HCT116 (cell line): ENCODE measurements at regions not wholly inside any gene's neighbourhood (a gene's known extent, or its start where the extent isn't known, plus 50 kb on each side); places are given as distances from the start of the nearest gene placed in this dataset.

Experiments used
- ATAC-seq: fragments of 200-7000 bp; cut with Tn5 transposase; 2 replicates; pipeline ENCODE4 v1.9.1; 2020; ENCODE audit warnings: mild to moderate bottlenecking, moderate library complexity
- BruUV-seq: library from RNA; stranded (reverse); fragments of 400-500 nt; replicated peaks from 2 replicates; lab custom pipeline; 2021; lab: Mats Ljungman, UMichigan
- CTCF ChIA-PET: fragments of 300-600 bp; sonication (Branson Sonifier 250); formaldehyde crosslinking; loops from one replicate; lab custom pipeline; 2021; ENCODE audit warnings: antibody characterized with exemption; lab: Charles Lee
- POLR2A ChIA-PET: fragments of 300-600, 350-600 bp; sonication (Branson Sonifier 250); formaldehyde crosslinking; loops from one replicate; lab custom pipeline; 2021; ENCODE audit warnings: antibody characterized with exemption; lab: Charles Lee
- RAD21 ChIA-PET, 2 experiments: fragments of 300-600 bp; sonication (Branson Sonifier 250); formaldehyde crosslinking; loops; one replicate each; lab custom pipeline; 2023; ENCODE audit warnings: low total read pairs in 2 of 2; ENCODE audit not compliant: uncharacterized antibody in 2 of 2, unreplicated experiment in 2 of 2, low non-redundant PET in 1 of 2; lab: Charles Lee
- DNase-seq: peaks from one replicate; pipeline ENCODE4 v3.0.0-alpha.2; 2010; ENCODE audit warnings: low read depth, low spot score
- H2AFZ ChIP-seq: fragments of 200-600 bp; shearing (Covaris generic), sonication (generic); 2 replicates; pipeline ENCODE4 v1.6.1; 2017; ENCODE audit warnings: low read depth, mixed run types, mixed read lengths, antibody characterized with exemption, low read length; ENCODE audit not compliant: poor library complexity, severe bottlenecking
- H3K27ac ChIP-seq: 2 replicates; pipeline ENCODE4 v1.5.1; 2012; ENCODE audit warnings: low read depth, low read length
- H3K27me3 ChIP-seq: fragments of 200-600 bp; sonication (generic); 2 replicates; pipeline ENCODE4 v1.6.1; 2016; ENCODE audit warnings: mixed run types, low read length, mixed read lengths; ENCODE audit not compliant: insufficient read depth
- H3K36me3 ChIP-seq, 2 experiments: fragments of 200-500 bp in 1 of 2; fragments of 200-600 bp in 1 of 2; sonication (Bioruptor generic) in 1 of 2; sonication (generic) in 1 of 2; 2 replicates each; pipeline versions ENCODE4 v1.5.1 to v1.6.1; 2014 to 2016; ENCODE audit warnings: low read length in 2 of 2, inconsistent platforms in 1 of 2, mixed read lengths in 1 of 2, mixed run types in 1 of 2; ENCODE audit not compliant: insufficient read depth in 2 of 2, control insufficient read depth in 1 of 2
- H3K4me1 ChIP-seq, 2 experiments: fragments of 200-600 bp in 1 of 2; sonication (generic) in 1 of 2; 2 replicates each; pipeline versions ENCODE4 v1.5.1 to v1.6.1; 2012 to 2017; ENCODE audit warnings: low read length in 2 of 2, inconsistent platforms in 1 of 2, mild to moderate bottlenecking in 1 of 2, mixed read lengths in 1 of 2, mixed run types in 1 of 2, moderate library complexity in 1 of 2; ENCODE audit not compliant: insufficient read depth in 2 of 2, control insufficient read depth in 1 of 2
- H3K4me2 ChIP-seq: fragments of 200-600 bp; sonication (generic); 2 replicates; pipeline ENCODE4 v1.6.1; 2017; ENCODE audit warnings: mixed run types, low read length, mixed read lengths
- H3K4me3 ChIP-seq, 2 experiments: fragments of 200-600 bp in 1 of 2; sonication (generic) in 1 of 2; replicated peaks in 1 of 2; 2 replicates each; pipeline ENCODE4 v1.5.1; 2011 to 2016; ENCODE audit warnings: low read length in 2 of 2, control low read depth in 1 of 2, low read depth in 1 of 2, mild to moderate bottlenecking in 1 of 2, mixed read lengths in 1 of 2, mixed run types in 1 of 2
- H3K79me2 ChIP-seq: fragments of 200-600 bp; sonication (generic); 2 replicates; pipeline ENCODE4 v1.6.1; 2017; ENCODE audit warnings: mild to moderate bottlenecking, mixed run types, low read length, moderate library complexity, mixed read lengths; ENCODE audit not compliant: insufficient read depth
- H3K9ac ChIP-seq: fragments of 200-600 bp; sonication (generic); 2 replicates; pipeline ENCODE4 v1.6.1; 2016; ENCODE audit warnings: low read length, mixed read lengths
- H3K9me2 ChIP-seq: fragments of 200-600 bp; sonication (generic), shearing (Covaris generic); 2 replicates; pipeline ENCODE4 v1.6.1; 2017; ENCODE audit warnings: mixed run types, mild to moderate bottlenecking, moderate library complexity; ENCODE audit not compliant: insufficient read depth
- H3K9me3 ChIP-seq, 2 experiments: fragments of 200-500 bp in 1 of 2; fragments of 200-600 bp in 1 of 2; sonication (Bioruptor generic) in 1 of 2; sonication (generic) in 1 of 2; 2 replicates each; pipeline ENCODE4 v1.6.1; 2014 to 2017; ENCODE audit warnings: low read length in 2 of 2, mixed read lengths in 2 of 2, inconsistent platforms in 1 of 2, low read depth in 1 of 2, mild to moderate bottlenecking in 1 of 2, mixed run types in 1 of 2, moderate library complexity in 1 of 2; ENCODE audit not compliant: control insufficient read depth in 1 of 2, insufficient read depth in 1 of 2
- H4K20me1 ChIP-seq: fragments of 200-600 bp; sonication (generic), shearing (Covaris generic); 2 replicates; pipeline ENCODE4 v1.6.1; 2017; ENCODE audit warnings: mixed run types, mild to moderate bottlenecking, moderate library complexity; ENCODE audit not compliant: insufficient read depth
- EZH2 ChIP-seq: fragments of 200-600 bp; sonication (generic); IDR thresholded peaks from 2 replicates; pipeline ENCODE4 v1.6.1; 2017; ENCODE audit warnings: antibody characterized with exemption, mixed run types
- JUND ChIP-seq: IDR thresholded peaks from 2 replicates; pipeline ENCODE4 v1.6.1; 2012
- POLR2A ChIP-seq: IDR thresholded peaks from 2 replicates; pipeline ENCODE4 v1.7.0; 2011; ENCODE audit warnings: borderline replicate concordance; ENCODE audit not compliant: insufficient read depth, insufficient read length; ENCODE audit errors: extremely low read depth
- RAD21 ChIP-seq: IDR thresholded peaks from 2 replicates; pipeline ENCODE4 v1.6.1; 2012; ENCODE audit warnings: low read depth, mild to moderate bottlenecking
- SP1 ChIP-seq: IDR thresholded peaks from 2 replicates; pipeline ENCODE4 v1.6.1; 2012; ENCODE audit warnings: low read depth
- TCF7L2 ChIP-seq: IDR thresholded peaks from 2 replicates; pipeline ENCODE4 v1.7.0; 2011; ENCODE audit warnings: borderline replicate concordance, inconsistent platforms; ENCODE audit not compliant: insufficient read depth, insufficient read length; ENCODE audit errors: extremely low read depth
- YY1 ChIP-seq: IDR thresholded peaks from 2 replicates; pipeline ENCODE4 v1.6.1; 2011; ENCODE audit warnings: low read length, low read depth, moderate library complexity, mild to moderate bottlenecking; ENCODE audit not compliant: insufficient replicate concordance; ENCODE audit errors: extremely low read depth
- ZFX ChIP-seq: fragments of 450-650 bp; IDR thresholded peaks from 2 replicates; pipeline ENCODE4 v1.6.1; 2017
- ZNF274 ChIP-seq: fragments of 200-500 bp; sonication (Bioruptor generic); IDR thresholded peaks from 2 replicates; pipeline ENCODE4 v1.6.1; 2014; ENCODE audit warnings: mild to moderate bottlenecking, low read depth, low read length, inconsistent platforms
- intact Hi-C: fragments of 100-400 bp; cut with micrococcal nuclease; formaldehyde crosslinking; loops from 2 replicates; pipeline ENCODE4 v1.10.0; 2022
- TF ChIP-seq, protein P1 (sequence below): IDR thresholded peaks from 2 replicates; pipeline ENCODE4 v1.6.1; 2012
- TF ChIP-seq, protein P2 (sequence below): IDR thresholded peaks from 2 replicates; pipeline ENCODE4 v1.6.1; 2011; ENCODE audit warnings: mild to moderate bottlenecking, low read length, moderate library complexity; ENCODE audit not compliant: insufficient replicate concordance; ENCODE audit errors: extremely low read depth

DNA sequence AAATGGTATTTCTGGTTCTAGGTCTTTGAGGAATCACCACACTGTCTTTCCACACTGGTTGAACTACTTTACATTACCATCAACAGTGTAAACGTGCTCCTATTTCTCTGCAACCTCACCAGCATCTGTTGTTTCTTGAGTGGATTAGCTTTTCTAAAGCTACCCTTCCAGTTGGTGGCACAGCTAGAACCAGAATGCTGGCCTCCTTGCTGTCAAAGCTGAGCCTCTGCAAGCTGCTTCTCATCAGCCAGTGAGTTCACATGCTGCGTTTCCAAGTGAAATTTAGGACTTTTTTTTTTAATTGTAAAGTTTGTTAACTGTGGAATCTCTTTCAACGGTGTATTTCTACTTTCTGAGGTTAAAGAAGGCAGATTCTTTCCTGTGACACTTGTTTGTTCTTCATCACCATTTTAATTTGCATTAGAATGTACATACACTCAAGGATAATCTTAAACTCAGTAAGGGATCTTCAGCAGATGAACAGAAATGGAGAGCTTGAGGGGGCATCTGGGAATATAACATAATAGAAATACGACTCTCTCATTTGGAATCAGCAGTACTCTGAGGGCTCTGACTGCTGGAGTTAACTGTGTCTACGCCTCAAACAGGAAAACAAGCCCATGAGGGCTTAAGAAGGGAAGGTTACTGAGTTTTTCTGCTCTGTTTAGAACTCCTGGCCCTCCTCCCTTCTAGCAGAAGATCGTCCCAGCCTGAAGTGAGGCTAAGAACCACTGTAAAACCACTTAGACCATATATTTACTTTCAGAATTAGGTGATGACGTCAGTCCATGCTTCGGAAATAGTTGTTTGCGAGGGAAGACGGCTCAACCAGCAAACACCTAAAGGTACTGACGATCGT lies 148.4 kb upstream of the FAM20A start:
- Histone ChIP-seq H3K4me3 (no peak overlapping the region), H4K20me1 (no peaks in the 10 kb centered on the region), H3K27ac (no peak overlapping the region), H3K27me3 (no peaks in the 10 kb centered on the region), H3K9ac (no peak overlapping the region), H2AFZ (no peak overlapping the region), H3K36me3 (no peaks in the 10 kb centered on the region), H3K4me1 (no peaks in the 10 kb centered on the region), H3K9me2 (no peaks in the 10 kb centered on the region), H3K79me2 (no peaks in the 10 kb centered on the region), H3K4me2 (no peak overlapping the region), H3K9me3 (no peaks in the 10 kb centered on the region)
- no peak for ATAC-seq
- no TSS peak for BruUV-seq
- ChIA-PET CTCF (no interaction called here), POLR2A (no interaction called here), RAD21 (no interaction called here)
- DNase-seq = no peak
- no peak for TF ChIP-seq SP1
- intact Hi-C loops = no loop called here

DNA sequence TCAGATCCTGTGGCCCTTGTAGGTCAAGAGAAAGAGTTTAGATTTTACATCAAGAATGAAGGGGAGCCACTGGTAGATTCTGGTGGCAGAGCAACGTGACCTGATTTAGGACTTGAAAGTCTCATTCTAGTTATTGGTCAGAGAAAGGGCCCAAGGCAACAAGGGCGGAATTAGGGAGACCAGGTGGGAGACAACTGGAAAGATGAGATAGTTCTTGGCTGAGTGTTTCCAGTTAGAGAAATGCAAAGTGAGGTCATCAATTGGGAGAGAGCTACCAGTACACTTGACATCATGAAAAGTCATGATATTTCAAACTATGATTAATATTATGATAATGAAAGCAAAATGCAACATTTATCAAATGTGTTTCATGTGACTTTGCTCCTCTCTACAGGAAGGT lies 147.2 kb upstream of the FAM20A start:
- H3K9me2 ChIP-seq = no peaks in the 10 kb centered on the region
- no peaks in the 10 kb centered on the region for H3K4me1 ChIP-seq
- no peak overlapping the region for H3K4me3 ChIP-seq
- no peak overlapping the region for H3K27ac ChIP-seq
- H3K9me3 ChIP-seq = no peaks in the 10 kb centered on the region
- H2AFZ ChIP-seq = no peak overlapping the region
- no peak for TF ChIP-seq EZH2
- TF ChIP-seq, protein P1, sequence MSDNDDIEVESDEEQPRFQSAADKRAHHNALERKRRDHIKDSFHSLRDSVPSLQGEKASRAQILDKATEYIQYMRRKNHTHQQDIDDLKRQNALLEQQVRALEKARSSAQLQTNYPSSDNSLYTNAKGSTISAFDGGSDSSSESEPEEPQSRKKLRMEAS = no peak
- no peak for TF ChIP-seq JUND
- no peak for TF ChIP-seq RAD21
- TF ChIP-seq SP1 = no peak
- no peak for TF ChIP-seq TCF7L2
- no peak for TF ChIP-seq POLR2A
- TF ChIP-seq, protein P2, sequence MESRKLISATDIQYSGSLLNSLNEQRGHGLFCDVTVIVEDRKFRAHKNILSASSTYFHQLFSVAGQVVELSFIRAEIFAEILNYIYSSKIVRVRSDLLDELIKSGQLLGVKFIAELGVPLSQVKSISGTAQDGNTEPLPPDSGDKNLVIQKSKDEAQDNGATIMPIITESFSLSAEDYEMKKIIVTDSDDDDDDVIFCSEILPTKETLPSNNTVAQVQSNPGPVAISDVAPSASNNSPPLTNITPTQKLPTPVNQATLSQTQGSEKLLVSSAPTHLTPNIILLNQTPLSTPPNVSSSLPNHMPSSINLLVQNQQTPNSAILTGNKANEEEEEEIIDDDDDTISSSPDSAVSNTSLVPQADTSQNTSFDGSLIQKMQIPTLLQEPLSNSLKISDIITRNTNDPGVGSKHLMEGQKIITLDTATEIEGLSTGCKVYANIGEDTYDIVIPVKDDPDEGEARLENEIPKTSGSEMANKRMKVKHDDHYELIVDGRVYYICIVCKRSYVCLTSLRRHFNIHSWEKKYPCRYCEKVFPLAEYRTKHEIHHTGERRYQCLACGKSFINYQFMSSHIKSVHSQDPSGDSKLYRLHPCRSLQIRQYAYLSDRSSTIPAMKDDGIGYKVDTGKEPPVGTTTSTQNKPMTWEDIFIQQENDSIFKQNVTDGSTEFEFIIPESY = no peak
- no peak for TF ChIP-seq YY1
- no peak for TF ChIP-seq ZNF274
- no peak for TF ChIP-seq ZFX
- POLR2A ChIA-PET = no interaction called here
- H3K9ac ChIP-seq = no peak overlapping the region
- H3K27me3 ChIP-seq = no peaks in the 10 kb centered on the region
- RAD21 ChIA-PET = no interaction called here
- H3K4me2 ChIP-seq = no peak overlapping the region
- no peak for DNase-seq
- no peaks in the 10 kb centered on the region for H3K79me2 ChIP-seq
- intact Hi-C loops = no loop called here
- no peak for ATAC-seq
- BruUV-seq = no TSS peak
- no peaks in the 10 kb centered on the region for H4K20me1 ChIP-seq
- CTCF ChIA-PET = no interaction called here
- H3K36me3 ChIP-seq = no peaks in the 10 kb centered on the region
